ENCODE measurements at regions not wholly inside any gene's neighbourhood (a gene's known extent, or its start where the extent isn't known, plus 50 kb on each side); places are given as distances from the start of the nearest gene placed in this dataset.

DNA sequence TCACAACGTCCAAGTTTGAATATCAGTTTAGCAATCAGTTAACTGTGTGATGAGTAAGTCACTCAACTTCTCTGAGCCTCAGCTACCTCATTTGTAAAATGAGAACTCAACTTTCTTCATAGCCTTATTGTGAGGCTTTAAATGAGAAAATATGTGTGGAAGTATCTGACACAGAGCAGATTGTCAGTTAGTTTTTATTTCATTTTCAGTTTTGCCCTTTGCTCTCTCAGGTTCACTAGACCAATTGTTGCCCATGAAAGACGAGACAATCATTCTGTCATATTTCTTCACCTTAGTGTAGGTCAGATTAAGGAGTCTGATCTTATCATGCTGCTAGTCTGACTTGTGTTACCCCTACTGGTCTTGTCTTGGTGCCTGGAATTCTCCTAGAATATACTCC lies 232.8 kb upstream of the PTBP2 start:
- Histone ChIP-seq H3K79me2 (ENCODE audit: insufficient read depth, low read length) (no peaks in the 10 kb centered on the region), H3K4me3 (ENCODE audit: insufficient read depth, low read length, poor library complexity, severe bottlenecking) (no peak overlapping the region), H2AFZ (ENCODE audit: low read depth, low read length, severe bottlenecking) (no peak overlapping the region), H3K4me2 (ENCODE audit: low read depth, low read length, poor library complexity, severe bottlenecking) (no peak overlapping the region), H3K9ac (ENCODE audit: low read length) (no peak overlapping the region), H3F3A (ENCODE audit: insufficient read depth) (no peaks in the 10 kb centered on the region), H3K9me2 (replicated peaks; ENCODE audit: insufficient read depth, low read length) (no peaks in the 10 kb centered on the region), H3K9me3 (ENCODE audit: insufficient read depth, low read length) (no peaks in the 10 kb centered on the region), H3K36me3 (ENCODE audit: low read length) (no peaks in the 10 kb centered on the region), H4K20me1 (ENCODE audit: low read depth, low read length) (no peaks in the 10 kb centered on the region), H3K27ac (ENCODE audit: low read depth, low read length) (no peak overlapping the region), H3K27me3 (ENCODE audit: low read length) (no peaks in the 10 kb centered on the region)
- TF ChIP-seq, protein P1, sequence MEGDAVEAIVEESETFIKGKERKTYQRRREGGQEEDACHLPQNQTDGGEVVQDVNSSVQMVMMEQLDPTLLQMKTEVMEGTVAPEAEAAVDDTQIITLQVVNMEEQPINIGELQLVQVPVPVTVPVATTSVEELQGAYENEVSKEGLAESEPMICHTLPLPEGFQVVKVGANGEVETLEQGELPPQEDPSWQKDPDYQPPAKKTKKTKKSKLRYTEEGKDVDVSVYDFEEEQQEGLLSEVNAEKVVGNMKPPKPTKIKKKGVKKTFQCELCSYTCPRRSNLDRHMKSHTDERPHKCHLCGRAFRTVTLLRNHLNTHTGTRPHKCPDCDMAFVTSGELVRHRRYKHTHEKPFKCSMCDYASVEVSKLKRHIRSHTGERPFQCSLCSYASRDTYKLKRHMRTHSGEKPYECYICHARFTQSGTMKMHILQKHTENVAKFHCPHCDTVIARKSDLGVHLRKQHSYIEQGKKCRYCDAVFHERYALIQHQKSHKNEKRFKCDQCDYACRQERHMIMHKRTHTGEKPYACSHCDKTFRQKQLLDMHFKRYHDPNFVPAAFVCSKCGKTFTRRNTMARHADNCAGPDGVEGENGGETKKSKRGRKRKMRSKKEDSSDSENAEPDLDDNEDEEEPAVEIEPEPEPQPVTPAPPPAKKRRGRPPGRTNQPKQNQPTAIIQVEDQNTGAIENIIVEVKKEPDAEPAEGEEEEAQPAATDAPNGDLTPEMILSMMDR (IDR thresholded peaks at IDR 0.05; ENCODE audit: insufficient read depth, low read length, poor library complexity, severe bottlenecking) = no peak
- TF ChIP-seq EZH2phosphoT487 (conservative IDR thresholded peaks at IDR 0.05; ENCODE audit: low read length) = no peak

GRCh38 chr1:96492236-96492635 lies 229.3 kb upstream of the PTBP2 start:
- Histone ChIP-seq H3K9ac (ENCODE audit: low read length) (no peak overlapping the region), H3K27ac (ENCODE audit: low read depth, low read length) (no peak overlapping the region), H3K36me3 (ENCODE audit: low read length) (no peaks in the 10 kb centered on the region), H3K4me2 (ENCODE audit: low read depth, low read length, poor library complexity, severe bottlenecking) (no peak overlapping the region), H3K9me3 (ENCODE audit: insufficient read depth, low read length) (no peaks in the 10 kb centered on the region), H3F3A (ENCODE audit: insufficient read depth) (no peaks in the 10 kb centered on the region), H3K79me2 (ENCODE audit: insufficient read depth, low read length) (no peaks in the 10 kb centered on the region), H4K20me1 (ENCODE audit: low read depth, low read length) (no peaks in the 10 kb centered on the region), H3K4me3 (ENCODE audit: insufficient read depth, low read length, poor library complexity, severe bottlenecking) (no peak overlapping the region), H2AFZ (ENCODE audit: low read depth, low read length, severe bottlenecking) (no peak overlapping the region), H3K27me3 (ENCODE audit: low read length) (no peaks in the 10 kb centered on the region), H3K9me2 (replicated peaks; ENCODE audit: insufficient read depth, low read length) (no peaks in the 10 kb centered on the region; the same call in none of the 2 replicates)
- TF ChIP-seq, protein P1 (IDR thresholded peaks at IDR 0.05; ENCODE audit: insufficient read depth, low read length, poor library complexity, severe bottlenecking) = no peak
- no peak for TF ChIP-seq EZH2phosphoT487 (conservative IDR thresholded peaks at IDR 0.05; ENCODE audit: low read length)

GRCh38 chr1:96498744-96499340 lies 222.7 kb upstream of the PTBP2 start:
- no peaks in the 10 kb centered on the region for H3K27me3 ChIP-seq (ENCODE audit: low read length)
- no peak overlapping the region for H3K9ac ChIP-seq (ENCODE audit: low read length)
- no peaks in the 10 kb centered on the region for H3F3A ChIP-seq (ENCODE audit: insufficient read depth)
- H3K9me2 ChIP-seq (replicated peaks; ENCODE audit: insufficient read depth, low read length) = no peaks in the 10 kb centered on the region; the same call in none of the 2 replicates
- H3K36me3 ChIP-seq (ENCODE audit: low read length) = no peaks in the 10 kb centered on the region
- no peaks in the 10 kb centered on the region for H3K9me3 ChIP-seq (ENCODE audit: insufficient read depth, low read length)
- no peak overlapping the region for H3K4me2 ChIP-seq (ENCODE audit: low read depth, low read length, poor library complexity, severe bottlenecking)
- H3K79me2 ChIP-seq (ENCODE audit: insufficient read depth, low read length) = no peaks in the 10 kb centered on the region
- H3K27ac ChIP-seq (ENCODE audit: low read depth, low read length) = no peak overlapping the region
- no peak overlapping the region for H3K4me3 ChIP-seq (ENCODE audit: insufficient read depth, low read length, poor library complexity, severe bottlenecking)
- no peak overlapping the region for H2AFZ ChIP-seq (ENCODE audit: low read depth, low read length, severe bottlenecking)
- H4K20me1 ChIP-seq (ENCODE audit: low read depth, low read length) = no peaks in the 10 kb centered on the region
- no peak for TF ChIP-seq EZH2phosphoT487 (conservative IDR thresholded peaks at IDR 0.05; ENCODE audit: low read length)
- TF ChIP-seq, protein P1 (IDR thresholded peaks at IDR 0.05; ENCODE audit: insufficient read depth, low read length, poor library complexity, severe bottlenecking) = no peak
